H1 (cell line): ENCODE measurements at regions not wholly inside any gene's neighbourhood (a gene's known extent, or its start where the extent isn't known, plus 50 kb on each side); places are given as distances from the start of the nearest gene placed in this dataset.

ENCODE experiments used
- CBX8 ChIP-seq: fragments of 300-800, 300-1000 bp; sonication (generic); IDR thresholded peaks from 2 replicates; pipeline ENCODE4 v1.7.1; 2016; ENCODE audit warnings: low read depth, low read length, borderline replicate concordance
- CREB1 ChIP-seq: IDR thresholded peaks from 2 replicates; pipeline ENCODE4 v1.6.1; 2012; ENCODE audit warnings: inconsistent platforms
- CTCF ChIP-seq, 3 experiments: IDR thresholded peaks; 1 replicate in 2 of 3; 2 replicates in 1 of 3; pipeline versions ENCODE4 v1.5.1 to v1.6.1; 2011; ENCODE audit warnings: low read length in 3 of 3, mild to moderate bottlenecking in 3 of 3, inconsistent platforms in 2 of 3, low read depth in 1 of 3, moderate library complexity in 1 of 3; ENCODE audit not compliant: insufficient read depth in 1 of 3; ENCODE audit errors: control extremely low read depth in 1 of 3
- FOSL1 ChIP-seq: IDR thresholded peaks from 2 replicates; pipeline ENCODE4 v1.6.1; 2011; ENCODE audit warnings: mild to moderate bottlenecking, low read depth, low read length, moderate library complexity; ENCODE audit not compliant: insufficient read depth
- POLR2A ChIP-seq, 2 experiments: IDR thresholded peaks; 1 replicate in 1 of 2; 2 replicates in 1 of 2; pipeline ENCODE4 v1.6.1; 2011; ENCODE audit warnings: low read depth in 2 of 2, low read length in 2 of 2, mild to moderate bottlenecking in 2 of 2; ENCODE audit errors: control extremely low read depth in 1 of 2
- TAF1 ChIP-seq: IDR thresholded peaks from 2 replicates; pipeline ENCODE4 v1.6.1; 2011; ENCODE audit warnings: mild to moderate bottlenecking, low read depth, low read length

- TF ChIP-seq POLR2A (IDR thresholded peaks at IDR 0.05; ENCODE audit: control extremely low read depth in 1 of 2, low read depth in 2 of 2, low read length in 2 of 2) (no peak), TAF1 (no peak), CTCF (IDR thresholded peaks at IDR 0.05; ENCODE audit: control extremely low read depth in 1 of 3, insufficient read depth in 1 of 3, low read depth in 1 of 3, low read length in 3 of 3) (no peak), FOSL1 (no peak), CBX8 (no peak), CREB1 (no peak)
Measured at GRCh38 chr11:116126562-116126961, 622.3 kb upstream of the CADM1 start.
